Pancreas (tissue), 10 donors: ENCODE measurements at regions not wholly inside any gene's neighbourhood (a gene's known extent, or its start where the extent isn't known, plus 50 kb on each side); places are given as distances from the start of the nearest gene placed in this dataset.

Source experiments
- ATAC-seq, 4 donors: fragments of 200-7000 bp; cut with Tn5 transposase; one replicate each; pipeline versions ENCODE4 v1.8.0 to v1.9.1; 2020; ENCODE audit warnings: mild to moderate bottlenecking in 4 of 4, moderate library complexity in 4 of 4
- DNase-seq, 6 donors: peaks; one replicate each; pipeline ENCODE4 v3.0.0-alpha.2; 2020
- FAIRE-seq: peaks from 2 replicates; lab custom pipeline; 2012; peaks lifted over from hg19 to GRCh38; lab: Jason Lieb, UNC
- H3K27ac ChIP-seq, 4 donors: fragments of 200-600 bp; sonication (generic); 1 replicate in 3 of 4; 2 replicates in 1 of 4; pipeline versions ENCODE4 v1.5.0 to v1.8.0; 2020
- H3K27me3 ChIP-seq, 4 donors: fragments of 200-600 bp; one replicate each; pipeline ENCODE4 v1.8.0; 2021
- H3K36me3 ChIP-seq, 3 donors: fragments of 200-600 bp; sonication (generic) in 1 of 3; one replicate each; pipeline versions ENCODE4 v1.5.0 to v1.8.0; 2020 to 2021
- H3K4me1 ChIP-seq, 3 donors: fragments of 200-600 bp; one replicate each; pipeline ENCODE4 v1.8.0; 2021
- H3K4me3 ChIP-seq, 4 donors: fragments of 200-600 bp; sonication (generic) in 2 of 4; one replicate each; pipeline versions ENCODE4 v1.5.0 to v1.8.0; 2020 to 2021
- H3K9me3 ChIP-seq, 4 donors: fragments of 200-600 bp; one replicate each; pipeline ENCODE4 v1.8.0; 2021
- WGBS, 2 donors: extraction: QIAGEN DNeasy Blood & Tissue Kit; methylation state at CpG; one replicate each; pipeline ENCODE4 v1.1.7; 2013; 5-methylcytosine and 5-hydroxymethylcytosine counted together
- intact Hi-C, 3 donors: fragments of 100-400 bp; cut with DNase I; formaldehyde crosslinking; loops; one replicate each; pipeline versions ENCODE4 v1.11.1 to v1.14.2; 2022
- TF ChIP-seq, protein P1 (sequence below), 4 donors: fragments of 200-600 bp; sonication (generic) in 3 of 4; IDR thresholded peaks; one replicate each; pipeline versions ENCODE4 v1.5.0 to v1.8.0; 2021; ENCODE audit warnings: antibody characterized with exemption in 4 of 4
- donor health status: healthy with polysubstance abuse.
- donor health status: DM: no; HTN: no; CAD: no; lungs with moderate emphysema.
- donor health status: DM: no; HTN: no; CAD: no.
- donor health status: control.
- donor health status: control.
- donor health status: Bipolar disorder and iron deficiency.
- donor health status: DM: yes; HTN: yes; CAD: no.
- donor health status: DM: no; HTN: no; CAD: no.
- donor health status: DM: no; HTN: no; CAD: no.
- donor health status: DM: yes; HTN: yes; CAD: no.

DNA sequence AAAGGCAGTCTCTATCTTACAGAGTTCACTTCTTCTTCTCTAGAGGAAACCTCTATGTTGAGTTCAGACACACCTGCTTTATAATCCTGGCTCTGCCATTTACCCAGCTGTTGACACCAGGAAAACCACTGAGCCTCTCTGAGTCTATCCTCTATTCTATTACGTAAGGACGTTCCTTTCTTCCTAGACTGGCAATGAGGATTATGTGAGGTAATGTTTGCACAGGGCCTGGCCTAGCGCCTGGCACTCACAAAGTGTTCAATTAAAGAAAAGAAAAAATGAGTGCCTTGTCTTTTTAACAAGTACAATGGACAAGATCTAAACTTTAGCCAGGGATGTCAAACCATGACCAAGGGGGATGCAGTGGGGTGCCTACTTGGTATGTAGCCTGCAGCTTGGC, 641.9 kb upstream of the TBX3 start:
- no peak for DNase-seq
- Histone ChIP-seq H3K4me1 (no peaks in the 10 kb centered on the region), H3K27me3 (peaks cover 0 to 8% (median 0%) of the 10 kb centered on the region in 4 donors), H3K4me3 (no peak overlapping the region), H3K36me3 (no peaks in the 10 kb centered on the region), H3K27ac (no peak overlapping the region), H3K9me3 (no peaks in the 10 kb centered on the region)
- no peak for FAIRE-seq
- TF ChIP-seq, protein P1, sequence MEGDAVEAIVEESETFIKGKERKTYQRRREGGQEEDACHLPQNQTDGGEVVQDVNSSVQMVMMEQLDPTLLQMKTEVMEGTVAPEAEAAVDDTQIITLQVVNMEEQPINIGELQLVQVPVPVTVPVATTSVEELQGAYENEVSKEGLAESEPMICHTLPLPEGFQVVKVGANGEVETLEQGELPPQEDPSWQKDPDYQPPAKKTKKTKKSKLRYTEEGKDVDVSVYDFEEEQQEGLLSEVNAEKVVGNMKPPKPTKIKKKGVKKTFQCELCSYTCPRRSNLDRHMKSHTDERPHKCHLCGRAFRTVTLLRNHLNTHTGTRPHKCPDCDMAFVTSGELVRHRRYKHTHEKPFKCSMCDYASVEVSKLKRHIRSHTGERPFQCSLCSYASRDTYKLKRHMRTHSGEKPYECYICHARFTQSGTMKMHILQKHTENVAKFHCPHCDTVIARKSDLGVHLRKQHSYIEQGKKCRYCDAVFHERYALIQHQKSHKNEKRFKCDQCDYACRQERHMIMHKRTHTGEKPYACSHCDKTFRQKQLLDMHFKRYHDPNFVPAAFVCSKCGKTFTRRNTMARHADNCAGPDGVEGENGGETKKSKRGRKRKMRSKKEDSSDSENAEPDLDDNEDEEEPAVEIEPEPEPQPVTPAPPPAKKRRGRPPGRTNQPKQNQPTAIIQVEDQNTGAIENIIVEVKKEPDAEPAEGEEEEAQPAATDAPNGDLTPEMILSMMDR (IDR thresholded peaks at IDR 0.05): no peak
- intact Hi-C loops: no loop called here
- peak in 3 of 4 donors; percentile 42 to 50 (median 44) for ATAC-seq
- WGBS, 2 donors: 22 to 31% methylated on average over 3 of the region's 3 CpGs

DNA sequence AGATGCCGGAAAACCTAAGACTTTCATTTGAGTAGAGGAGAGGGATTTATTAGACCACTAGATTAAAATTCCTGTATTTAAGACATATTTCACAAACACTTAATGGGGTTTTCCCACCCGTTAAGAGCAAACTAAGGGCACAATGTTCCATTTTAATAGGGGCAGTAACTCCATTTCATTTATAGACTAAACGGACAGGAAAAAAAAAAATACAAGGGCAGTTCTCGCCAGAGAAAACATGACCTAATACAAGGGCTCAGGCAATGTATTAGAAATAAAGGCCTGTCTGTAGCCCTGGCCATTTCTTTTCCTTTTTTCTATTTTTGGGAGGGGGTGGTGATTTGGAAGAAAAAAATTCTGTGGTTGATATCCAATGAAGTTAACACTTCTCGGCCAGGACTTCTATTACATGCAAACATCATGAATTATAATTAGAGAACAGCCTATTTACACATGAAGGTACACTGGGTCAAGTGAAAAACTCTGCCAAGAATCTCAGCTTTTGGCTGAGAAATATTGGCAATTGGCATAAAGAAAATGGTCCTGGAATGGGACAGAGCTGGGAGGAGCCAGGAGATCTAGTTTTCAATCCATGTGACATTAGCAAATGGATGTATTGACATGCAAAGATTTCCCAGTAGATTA, 641.1 kb upstream of the TBX3 start:
- H3K27ac ChIP-seq: no peak overlapping the region
- WGBS, 2 donors: 43 to 55% methylated on average over 5 of the region's 5 CpGs
- TF ChIP-seq, protein P1 (IDR thresholded peaks at IDR 0.05): no peak
- H3K9me3 ChIP-seq: no peaks in the 10 kb centered on the region
- intact Hi-C loops: no loop called here
- FAIRE-seq (no peak), ATAC-seq (no peak), DNase-seq (no peak)
- peaks cover 0 to 8% (median 0%) of the 10 kb centered on the region in 4 donors for H3K27me3 ChIP-seq
- no peaks in the 10 kb centered on the region for H3K36me3 ChIP-seq
- no peaks in the 10 kb centered on the region for H3K4me1 ChIP-seq
- H3K4me3 ChIP-seq: no peak overlapping the region

DNA sequence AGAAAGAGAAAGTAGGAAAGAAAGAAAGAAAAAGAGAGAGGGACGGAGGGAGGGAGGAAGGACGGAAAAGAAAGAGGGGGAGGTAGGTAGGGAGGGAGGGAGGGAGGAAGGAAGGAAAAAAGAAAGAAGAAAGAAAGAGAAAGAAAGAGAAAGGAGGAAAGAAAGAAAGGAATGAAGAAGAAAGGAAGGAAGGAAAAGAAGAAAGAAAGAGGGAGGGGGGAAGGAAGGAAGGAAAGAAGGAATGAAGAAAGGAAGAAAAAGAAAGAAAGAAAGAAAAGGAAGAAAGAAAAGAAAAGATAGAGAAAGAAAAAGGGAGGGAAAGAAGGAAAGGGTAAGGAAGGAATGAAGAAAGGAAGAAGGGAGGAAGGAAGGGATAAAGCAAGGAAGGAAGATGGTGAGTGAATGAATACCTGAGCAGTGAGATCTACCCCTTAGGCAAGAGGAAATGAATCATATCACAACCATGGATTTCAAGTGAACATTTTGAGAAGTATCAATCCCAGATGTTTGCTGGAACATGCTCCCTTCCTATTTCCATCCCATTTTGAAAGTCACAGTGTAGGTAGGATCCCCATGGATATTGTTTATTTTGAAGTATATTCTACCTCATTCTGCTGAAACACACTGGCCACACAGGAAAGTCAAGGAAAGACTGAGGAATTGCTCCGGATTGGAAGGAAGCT, 639.4 kb upstream of the TBX3 start:
- 71 to 90% methylated on average over 3 of the region's 3 CpGs for WGBS, 2 donors
- H3K4me1 ChIP-seq: no peaks in the 10 kb centered on the region
- no peaks in the 10 kb centered on the region for H3K36me3 ChIP-seq
- no peaks in the 10 kb centered on the region for H3K9me3 ChIP-seq
- TF ChIP-seq, protein P1 (IDR thresholded peaks at IDR 0.05): no peak
- no peak overlapping the region for H3K27ac ChIP-seq
- FAIRE-seq (no peak), ATAC-seq (no peak), DNase-seq (no peak)
- H3K4me3 ChIP-seq: no peak overlapping the region
- no peaks in the 10 kb centered on the region for H3K27me3 ChIP-seq
- intact Hi-C loops: no loop called here

DNA sequence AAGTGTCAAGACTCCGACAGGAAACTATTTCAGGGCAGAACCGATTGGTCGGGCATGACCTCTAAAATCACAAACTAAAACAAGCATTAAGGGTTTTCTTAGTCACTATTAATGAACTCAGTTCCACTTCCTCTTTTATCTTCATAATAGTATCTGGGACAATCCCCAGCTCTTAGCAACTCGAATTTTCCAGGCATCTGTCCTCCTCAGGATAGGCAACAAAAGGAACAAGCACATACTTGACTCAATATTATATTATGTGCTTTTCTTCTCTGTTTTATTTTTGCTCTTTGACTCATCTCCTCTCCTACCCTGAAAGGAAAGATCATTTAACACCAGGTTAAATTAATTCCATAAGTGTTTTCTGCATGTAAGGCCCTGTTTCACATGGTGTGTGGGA, 638.3 kb upstream of the TBX3 start:
- TF ChIP-seq, protein P1 (IDR thresholded peaks at IDR 0.05): no peak
- FAIRE-seq (no peak), ATAC-seq (peak in 1 of 4 donors; percentile 38), DNase-seq (no peak)
- H3K27ac ChIP-seq: no peak overlapping the region
- H3K27me3 ChIP-seq: no peaks in the 10 kb centered on the region
- no peaks in the 10 kb centered on the region for H3K36me3 ChIP-seq
- no peak overlapping the region for H3K4me3 ChIP-seq
- WGBS, 2 donors: 55 to 65% methylated on average over 4 of the region's 4 CpGs
- no peaks in the 10 kb centered on the region for H3K9me3 ChIP-seq
- intact Hi-C loops: no loop called here
- no peaks in the 10 kb centered on the region for H3K4me1 ChIP-seq

DNA sequence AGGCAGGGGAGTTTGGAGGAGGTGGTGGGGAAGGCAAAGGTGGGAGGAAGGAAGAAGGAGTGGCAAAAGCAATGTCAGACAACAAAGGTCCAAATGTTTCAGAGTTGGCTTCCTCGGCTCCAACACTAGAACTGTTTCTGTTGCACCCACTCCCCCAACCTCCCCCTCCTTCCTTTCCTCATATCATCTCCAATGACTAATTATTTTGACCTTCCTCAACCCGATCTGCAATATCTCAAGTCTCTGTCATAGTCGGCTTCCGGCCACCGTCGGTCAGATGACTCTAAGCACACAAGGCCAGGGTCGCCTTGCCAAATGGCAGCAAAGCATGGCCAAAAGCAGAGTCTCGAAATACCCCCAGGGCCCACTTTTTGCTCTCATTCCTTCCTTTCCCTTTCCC, 637.0 kb upstream of the TBX3 start:
- no peak for FAIRE-seq
- intact Hi-C loops: no loop called here
- WGBS, 2 donors: 20 to 21% methylated on average over 8 of the region's 8 CpGs

More for the DNA sequence above, 637.0 kb upstream of the TBX3 start:
- Histone ChIP-seq H3K27me3 (no peaks in the 10 kb centered on the region), H3K36me3 (no peaks in the 10 kb centered on the region), H3K9me3 (no peaks in the 10 kb centered on the region), H3K27ac (no peak overlapping the region), H3K4me1 (no peaks in the 10 kb centered on the region), H3K4me3 (no peak overlapping the region)
- TF ChIP-seq, protein P1 (IDR thresholded peaks at IDR 0.05): no peak
- ATAC-seq: no peak
- DNase-seq: peak in 1 of 6 donors; percentile 5
